ENCODE measurements at regions not wholly inside any gene's neighbourhood (a gene's known extent, or its start where the extent isn't known, plus 50 kb on each side); places are given as distances from the start of the nearest gene placed in this dataset.

- Histone ChIP-seq H3K4me1 (ENCODE audit: control insufficient read depth, extremely low read depth, insufficient read depth, low read length) (no peaks in the 10 kb centered on the region), H3K36me3 (ENCODE audit: control insufficient read depth in 2 of 2, extremely low read depth in 1 of 2, insufficient read depth in 2 of 2, low read length in 2 of 2) (no peaks in the 10 kb centered on the region), H3K27me3 (ENCODE audit: control insufficient read depth in 2 of 2, insufficient read depth in 2 of 2, low read length in 2 of 2) (no peaks in the 10 kb centered on the region), H3K79me2 (ENCODE audit: control insufficient read depth, insufficient read depth, low read length) (no peaks in the 10 kb centered on the region), H2AFZ (ENCODE audit: low read depth, low read length) (no peak overlapping the region), H3K9me1 (replicated peaks; ENCODE audit: control insufficient read depth, extremely low read depth, insufficient read depth, low read length) (no peaks in the 10 kb centered on the region), H3K9me3 (replicated peaks; ENCODE audit: control insufficient read depth, insufficient read depth, low read length) (peaks cover 12% of the 10 kb centered on the region), H3K9ac (replicated peaks; ENCODE audit: extremely low read depth, insufficient read depth, low read length) (no peak overlapping the region), H3K4me3 (replicated peaks in 1 of 3; ENCODE audit: insufficient read depth in 1 of 3, low read depth in 1 of 3, low read length in 3 of 3) (no peak overlapping the region), H3K27ac (ENCODE audit: insufficient read depth, low read depth, low read length) (no peak overlapping the region), H4K20me1 (replicated peaks; ENCODE audit: control insufficient read depth, extremely low read depth, insufficient read depth, low read length) (no peaks in the 10 kb centered on the region), H3K4me2 (ENCODE audit: insufficient read depth, low read length) (no peak overlapping the region)
- intact Hi-C loops (cut with micrococcal nuclease) = no loop called here
- ChIA-PET POLR2A (no interaction called here), CTCF (no interaction called here)
- FAIRE-seq = no peak
- no peak for DNase-seq (ENCODE audit: low read depth, low spot score)
- no TSS peak for BruUV-seq (replicated peaks)
- TF ChIP-seq GATA2 (IDR thresholded peaks at IDR 0.05; ENCODE audit: insufficient read depth, insufficient read length, low read depth, low read length) (no peak), POLR2AphosphoS5 (IDR thresholded peaks at IDR 0.05; ENCODE audit: insufficient read depth, low read depth, low read length) (no peak), EZH2 (IDR thresholded peaks at IDR 0.05; ENCODE audit: borderline replicate concordance, low read depth, low read length, severe bottlenecking) (no peak), JUN (IDR thresholded peaks at IDR 0.05; ENCODE audit: borderline replicate concordance, insufficient read depth, insufficient read length, low read depth) (no peak), MAX (IDR thresholded peaks at IDR 0.05; ENCODE audit: insufficient read depth, insufficient read length) (no peak), MYC (IDR thresholded peaks at IDR 0.05; ENCODE audit: low read depth, low read length) (no peak), CTCF (IDR thresholded peaks at IDR 0.05; ENCODE audit: extremely low read depth in 1 of 2, insufficient read depth in 1 of 2, low read depth in 1 of 2, low read length in 2 of 2) (no peak), POLR2A (IDR thresholded peaks at IDR 0.05; ENCODE audit: low read depth, low read length) (no peak), FOS (IDR thresholded peaks at IDR 0.05; ENCODE audit: borderline replicate concordance, insufficient read depth, low read length) (no peak)
- dilution Hi-C loops (cut with MboI; ENCODE audit: extremely low pct_ligation_motif_present, low sequenced_read_pairs) = no loop called here
Observed at GRCh38 chr5:2272039-2272438, 389.3 kb upstream of the IRX4 start.

Measured in endothelial cell of umbilical vein (primary cell).